ENCODE measurements at regions not wholly inside any gene's neighbourhood (a gene's known extent, or its start where the extent isn't known, plus 50 kb on each side); places are given as distances from the start of the nearest gene placed in this dataset.

DNA sequence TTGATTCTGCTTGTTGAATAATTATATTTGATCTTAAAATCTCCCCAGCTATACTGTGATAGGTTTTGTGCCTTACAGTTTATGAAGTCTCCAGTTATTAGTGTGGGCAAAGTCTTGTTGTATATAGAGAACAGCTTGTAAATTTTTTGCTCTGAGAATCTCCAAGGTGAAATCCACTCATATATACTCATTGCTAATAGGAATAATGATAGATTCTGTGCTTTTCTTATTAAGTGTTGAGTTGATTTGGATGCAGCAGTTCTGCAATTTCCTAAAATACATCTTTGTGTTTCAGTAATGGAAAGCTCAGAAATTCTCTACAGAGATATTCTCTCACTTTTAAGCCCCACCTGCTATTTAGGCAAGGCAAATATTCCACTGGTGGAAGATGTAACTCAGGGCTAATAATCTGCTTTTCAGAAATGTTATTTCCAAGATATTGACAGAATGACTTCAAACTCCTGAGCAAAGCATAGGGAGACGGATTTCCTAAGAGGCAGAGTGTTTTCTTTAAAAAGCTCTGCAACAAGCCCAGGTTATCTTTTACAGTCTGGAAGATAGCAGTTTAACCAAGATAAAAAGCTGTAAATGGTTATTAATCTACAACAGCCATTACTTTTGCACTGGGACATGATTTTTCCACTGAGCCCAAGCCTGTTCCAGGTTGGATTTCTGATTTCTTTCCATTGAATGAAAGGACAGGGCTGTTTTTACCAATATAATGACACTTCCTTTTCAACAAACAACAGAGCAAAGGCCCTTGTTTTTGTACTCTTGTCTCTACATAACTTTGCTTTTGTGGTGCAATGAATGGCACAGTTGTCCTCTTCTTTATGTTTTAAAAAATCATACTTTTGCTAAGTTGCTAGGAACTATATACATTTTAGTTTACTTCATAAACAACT is 239.9 kb upstream of the ATP2B1 start:
- no peak for DNase-seq (ENCODE audit: extremely low read depth, low read depth, low spot score)

- DNase-seq (ENCODE audit: extremely low read depth, low read depth, low spot score) = peak; percentile 93
Measured at GRCh38 chr12:89947437-89948270, 239.0 kb upstream of the ATP2B1 start.

DNA sequence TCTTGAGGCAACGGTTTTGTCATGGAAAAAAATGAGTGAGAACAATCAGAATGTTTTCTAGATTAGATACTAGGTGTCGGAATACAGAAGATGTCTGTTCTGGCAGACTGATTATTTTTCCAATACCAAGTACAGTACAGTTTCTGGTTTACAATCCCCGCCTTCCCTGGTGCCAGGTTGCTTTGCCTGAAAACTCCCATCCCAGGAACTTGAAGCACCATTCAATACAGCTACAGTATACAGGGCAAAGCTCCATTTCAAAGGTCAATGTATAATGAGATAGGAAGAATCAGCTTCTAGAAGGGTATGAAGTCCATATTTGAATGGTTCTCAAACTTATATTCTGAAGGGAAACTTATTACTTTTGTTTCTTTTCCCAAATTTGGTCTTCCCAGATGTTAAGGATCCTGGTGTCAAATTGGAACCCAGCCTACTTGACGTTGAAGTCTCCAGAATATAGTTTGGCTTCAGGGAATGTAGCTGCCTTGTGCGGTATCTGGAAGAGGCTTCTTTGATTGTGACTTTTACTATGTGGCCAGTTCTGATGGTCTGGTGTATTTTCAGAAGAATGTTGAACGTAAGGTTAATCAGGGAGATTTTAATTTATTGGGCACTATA is 238.0 kb upstream of the ATP2B1 start:
- no peak for DNase-seq (ENCODE audit: extremely low read depth, low read depth, low spot score)

DNA sequence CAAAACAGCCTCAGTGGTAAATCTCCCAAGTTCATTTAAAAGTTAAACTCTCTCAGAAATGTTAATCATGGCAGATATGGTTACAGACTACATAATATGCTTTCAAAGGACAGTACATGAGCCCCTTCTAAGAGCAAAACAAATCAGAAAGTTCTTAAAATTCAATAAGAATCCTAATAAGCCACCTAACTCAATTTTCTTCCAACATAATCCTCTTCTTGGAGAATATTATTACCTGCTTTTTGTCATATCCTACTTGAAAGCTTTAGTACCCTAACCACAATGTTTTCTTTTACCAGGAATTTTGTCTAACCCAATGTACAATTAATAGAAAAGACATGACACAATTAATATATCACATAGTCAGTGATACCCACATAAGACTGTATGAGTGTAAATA is 236.5 kb upstream of the ATP2B1 start:
- no peak for DNase-seq (ENCODE audit: extremely low read depth, low read depth, low spot score)

- no peak for DNase-seq (ENCODE audit: extremely low read depth, low read depth, low spot score)
Measured at GRCh38 chr12:89943463-89943862, 234.8 kb upstream of the ATP2B1 start.

DNA sequence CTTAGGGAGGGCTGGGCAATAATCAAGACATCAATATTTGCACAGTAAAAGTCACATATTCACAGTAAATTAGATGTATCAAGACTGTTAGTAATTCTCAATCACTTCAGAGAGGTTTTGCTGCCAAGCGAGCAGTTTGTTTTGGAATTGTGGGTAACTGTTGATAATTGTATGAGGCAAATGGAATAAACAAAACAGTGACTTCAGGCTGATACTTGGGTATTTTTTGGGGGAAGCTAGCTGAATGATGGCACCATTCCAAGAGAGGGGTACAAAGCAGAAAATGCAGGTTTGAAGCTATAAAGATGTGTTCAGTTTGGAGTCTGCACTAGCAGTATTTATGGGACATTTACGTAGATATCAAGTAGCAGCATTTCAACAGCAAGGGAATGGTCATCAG is 232.8 kb upstream of the ATP2B1 start:
- DNase-seq (ENCODE audit: extremely low read depth, low read depth, low spot score) = no peak

GRCh38 chr12:89939522-89940215 is 231.0 kb upstream of the ATP2B1 start:
- no peak for DNase-seq (ENCODE audit: extremely low read depth, low read depth, low spot score)

DNA sequence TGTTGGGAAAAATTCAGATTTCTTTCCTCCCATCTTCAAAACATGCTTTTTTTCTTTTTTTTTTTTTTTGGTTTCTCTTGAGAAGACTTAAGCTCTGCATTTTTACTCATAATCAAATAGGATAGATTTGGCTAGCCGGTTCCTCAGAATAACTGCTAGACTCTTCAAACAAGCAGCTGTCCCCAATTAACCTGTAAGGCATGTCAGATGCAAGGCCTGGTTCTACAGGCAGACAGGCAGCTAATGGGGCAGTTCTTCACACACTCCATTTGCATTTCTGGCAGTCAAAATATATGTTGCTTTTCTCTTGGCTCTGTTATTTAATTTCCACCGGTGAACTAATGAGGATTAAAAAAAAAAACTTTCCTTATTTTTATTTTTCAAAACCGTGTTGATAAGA is 228.0 kb upstream of the ATP2B1 start:
- DNase-seq (ENCODE audit: extremely low read depth, low read depth, low spot score) = no peak

GRCh38 chr12:89935850-89936249 is 227.2 kb upstream of the ATP2B1 start:
- DNase-seq (ENCODE audit: extremely low read depth, low read depth, low spot score) = no peak

- no peak for DNase-seq (ENCODE audit: extremely low read depth, low read depth, low spot score)
Measured at GRCh38 chr12:89933911-89934310, 225.3 kb upstream of the ATP2B1 start.

- no peak for DNase-seq (ENCODE audit: extremely low read depth, low read depth, low spot score)
Measured at GRCh38 chr12:89932954-89933353, 224.3 kb upstream of the ATP2B1 start.

DNA sequence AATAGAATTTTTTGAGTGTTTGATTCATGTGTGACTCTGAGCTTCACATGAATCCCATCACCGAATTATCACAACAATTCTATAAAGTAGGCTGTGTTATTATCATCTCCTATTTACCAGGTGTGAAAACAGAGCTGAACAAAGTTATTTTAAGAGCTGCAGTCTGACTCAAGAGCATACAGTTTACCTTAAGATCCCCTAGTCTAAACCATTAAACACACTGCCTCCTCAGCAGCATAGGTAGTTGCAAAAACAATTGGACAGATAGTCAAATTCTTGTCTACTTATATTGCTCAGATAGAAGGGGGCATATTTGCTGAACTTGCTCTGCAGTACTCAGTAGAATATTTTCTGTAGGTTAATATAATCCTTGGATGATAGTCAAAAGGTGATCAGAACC is 219.8 kb upstream of the ATP2B1 start:
- no peak for DNase-seq (ENCODE audit: extremely low read depth, low read depth, low spot score)

DNA sequence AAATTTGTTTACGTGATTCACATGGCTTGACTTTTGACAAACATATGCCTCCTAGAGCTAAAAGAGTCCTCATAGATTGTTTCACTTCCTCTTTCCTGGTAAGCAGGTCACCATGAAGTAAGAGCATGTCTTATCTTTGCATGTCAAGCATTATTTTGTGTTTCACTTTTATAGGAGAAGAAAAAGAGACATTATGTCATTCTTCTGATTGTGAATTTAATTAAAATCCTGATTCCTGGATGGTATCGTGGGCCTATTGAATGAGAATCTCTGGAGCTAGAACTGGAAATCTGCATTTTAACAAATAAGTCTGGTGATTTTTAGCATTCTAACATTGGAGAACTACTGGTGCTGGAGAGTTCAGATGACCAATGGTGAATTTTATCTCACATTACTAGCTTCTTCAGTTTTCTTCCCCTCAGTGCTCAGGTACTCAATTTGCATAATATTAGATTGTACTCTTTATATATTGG is 218.6 kb upstream of the ATP2B1 start:
- DNase-seq (ENCODE audit: extremely low read depth, low read depth, low spot score) = no peak

- no peak for DNase-seq (ENCODE audit: extremely low read depth, low read depth, low spot score)
Measured at GRCh38 chr12:89924191-89924590, 215.6 kb upstream of the ATP2B1 start.

GRCh38 chr12:89923091-89923490 is 214.5 kb upstream of the ATP2B1 start:
- no peak for DNase-seq (ENCODE audit: extremely low read depth, low read depth, low spot score)

- no peak for DNase-seq (ENCODE audit: extremely low read depth, low read depth, low spot score)
Measured at GRCh38 chr12:89920866-89921265, 212.2 kb upstream of the ATP2B1 start.

- DNase-seq (ENCODE audit: extremely low read depth, low read depth, low spot score) = no peak
Measured at GRCh38 chr12:89919241-89919906, 210.7 kb upstream of the ATP2B1 start.

GRCh38 chr12:89918172-89918846 is 209.7 kb upstream of the ATP2B1 start:
- no peak for DNase-seq (ENCODE audit: extremely low read depth, low read depth, low spot score)

DNA sequence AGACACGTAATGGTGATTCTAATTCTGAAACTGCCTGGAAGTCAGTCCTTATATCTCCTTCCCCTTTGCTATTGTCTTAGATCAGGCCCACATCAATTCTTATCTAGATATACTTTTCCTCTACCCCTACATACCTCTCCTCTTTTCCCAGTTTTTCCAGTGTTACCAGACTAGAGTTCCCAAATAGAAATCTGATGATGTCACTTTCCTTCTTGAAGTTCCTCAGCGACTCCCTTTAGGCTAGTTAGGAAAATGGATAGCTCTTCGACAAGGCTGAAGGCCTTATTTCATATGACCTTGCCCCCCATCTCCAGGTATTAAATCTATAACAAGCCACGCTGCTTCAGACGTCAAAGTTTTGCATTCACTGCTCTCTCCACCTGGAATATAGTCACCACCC is 201.1 kb upstream of the ATP2B1 start:
- DNase-seq (ENCODE audit: extremely low read depth, low read depth, low spot score) = no peak

DNA sequence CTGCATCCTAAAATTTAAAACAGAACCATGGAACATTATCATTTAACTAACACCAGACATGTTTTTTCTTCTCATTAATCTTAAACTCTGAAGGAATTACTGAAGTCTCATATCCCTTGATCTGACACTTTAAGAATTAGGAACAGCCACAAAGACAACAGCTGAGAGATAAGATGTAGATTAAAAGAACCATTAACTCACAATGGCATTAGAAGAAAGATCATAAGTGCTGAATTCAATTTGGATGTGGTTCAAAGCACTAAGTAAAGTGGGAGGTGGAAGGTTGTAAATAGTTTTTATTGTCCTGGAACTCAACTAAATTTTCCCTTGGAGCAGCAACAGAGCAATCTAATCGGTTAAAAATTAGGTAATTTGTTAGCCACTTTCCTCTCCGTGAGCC is 199.0 kb upstream of the ATP2B1 start:
- no peak for DNase-seq (ENCODE audit: extremely low read depth, low read depth, low spot score)

All from glomerular endothelial cell (primary cell).